Psoas muscle (tissue), 7 donors: ENCODE measurements at regions not wholly inside any gene's neighbourhood (a gene's known extent, or its start where the extent isn't known, plus 50 kb on each side); places are given as distances from the start of the nearest gene placed in this dataset.

Experiments
- ATAC-seq, 4 donors: fragments of 200-7000 bp; cut with Tn5 transposase; one replicate each; pipeline ENCODE4 v1.9.1; 2020; ENCODE audit warnings: moderate library complexity in 3 of 4, mild to moderate bottlenecking in 2 of 4
- DNase-seq, 2 donors: peaks; one replicate each; pipeline ENCODE4 v3.0.0-alpha.2; 2020
- H3K27ac ChIP-seq: fragments of 200-600 bp; one replicate; pipeline ENCODE4 v1.8.0; 2022
- H3K27me3 ChIP-seq, 3 donors: fragments of 200-600 bp in 1 of 3; one replicate each; pipeline versions ENCODE4 v1.6.1 to v1.8.0; 2013 to 2022; ENCODE audit warnings: low read length in 2 of 3, mild to moderate bottlenecking in 2 of 3, moderate library complexity in 1 of 3; ENCODE audit not compliant: insufficient read depth in 3 of 3
- H3K36me3 ChIP-seq, 2 donors: fragments of 200-600 bp in 1 of 2; one replicate each; pipeline versions ENCODE4 v1.6.1 to v1.8.0; 2013 to 2022; ENCODE audit warnings: low read depth in 1 of 2, mild to moderate bottlenecking in 1 of 2, moderate library complexity in 1 of 2; ENCODE audit not compliant: insufficient read depth in 1 of 2
- H3K4me1 ChIP-seq: fragments of 200-600 bp; one replicate; pipeline ENCODE4 v1.8.0; 2022
- H3K4me3 ChIP-seq: fragments of 200-600 bp; one replicate; pipeline ENCODE4 v1.8.0; 2022; ENCODE audit warnings: mild to moderate bottlenecking
- H3K9me3 ChIP-seq: fragments of 200-600 bp; one replicate; pipeline ENCODE4 v1.8.0; 2022
- WGBS, 3 donors: extraction: QIAGEN DNeasy Blood & Tissue Kit; methylation state at CpG; one replicate each; pipeline versions ENCODE4 v1.1.6 to v1.1.7; 2013; 5-methylcytosine and 5-hydroxymethylcytosine counted together
- intact Hi-C, 2 donors: fragments of 100-400 bp; cut with DNase I; formaldehyde crosslinking; loops; one replicate each; pipeline versions ENCODE4 v1.11.0 to v1.14.2; 2022
- TF ChIP-seq, protein P1 (sequence below): fragments of 200-600 bp; IDR thresholded peaks from one replicate; pipeline ENCODE4 v1.8.0; 2022; ENCODE audit warnings: antibody characterized with exemption
- donor health status: healthy with polysubstance abuse.
- donor health status: DM: no; HTN: no; CAD: no; lungs with moderate emphysema.
- donor health status: Bipolar disorder and iron deficiency.
- donor health status: healthy.
- donor health status: DM: yes; HTN: yes; CAD: no.
- donor health status: DM: no; HTN: no; CAD: no.
- donor health status: DM: yes; HTN: yes; CAD: no.

DNA sequence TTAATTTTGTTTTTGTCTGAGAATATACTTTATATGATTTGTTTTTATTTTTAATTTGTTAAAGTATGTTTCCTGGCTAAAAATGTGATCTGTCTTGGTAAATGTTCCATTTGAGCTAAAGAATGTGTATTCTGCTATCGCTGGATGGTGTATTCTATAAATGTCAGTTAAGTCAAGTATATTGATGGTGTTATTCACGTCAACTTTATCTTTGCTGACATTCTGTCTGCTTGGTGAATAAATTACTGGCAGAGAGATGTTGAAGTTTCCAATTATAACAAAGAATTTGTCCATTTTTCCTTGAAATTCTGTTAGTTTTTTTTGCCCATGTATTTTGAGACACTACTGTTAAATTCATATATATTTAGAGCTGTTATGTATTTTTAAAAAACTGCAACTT lies 1131.8 kb upstream of the GJE1 start:
- 84 to 95% (median 90%) methylated on average over 2 of the region's 2 CpGs for WGBS, 3 donors
- no peaks in the 10 kb centered on the region for H3K9me3 ChIP-seq
- no peaks in the 10 kb centered on the region for H3K36me3 ChIP-seq
- no peaks in the 10 kb centered on the region for H3K27me3 ChIP-seq
- no peak overlapping the region for H3K4me3 ChIP-seq
- no peak for DNase-seq
- no peak overlapping the region for H3K27ac ChIP-seq
- H3K4me1 ChIP-seq, result no peaks in the 10 kb centered on the region
- TF ChIP-seq, protein P1, sequence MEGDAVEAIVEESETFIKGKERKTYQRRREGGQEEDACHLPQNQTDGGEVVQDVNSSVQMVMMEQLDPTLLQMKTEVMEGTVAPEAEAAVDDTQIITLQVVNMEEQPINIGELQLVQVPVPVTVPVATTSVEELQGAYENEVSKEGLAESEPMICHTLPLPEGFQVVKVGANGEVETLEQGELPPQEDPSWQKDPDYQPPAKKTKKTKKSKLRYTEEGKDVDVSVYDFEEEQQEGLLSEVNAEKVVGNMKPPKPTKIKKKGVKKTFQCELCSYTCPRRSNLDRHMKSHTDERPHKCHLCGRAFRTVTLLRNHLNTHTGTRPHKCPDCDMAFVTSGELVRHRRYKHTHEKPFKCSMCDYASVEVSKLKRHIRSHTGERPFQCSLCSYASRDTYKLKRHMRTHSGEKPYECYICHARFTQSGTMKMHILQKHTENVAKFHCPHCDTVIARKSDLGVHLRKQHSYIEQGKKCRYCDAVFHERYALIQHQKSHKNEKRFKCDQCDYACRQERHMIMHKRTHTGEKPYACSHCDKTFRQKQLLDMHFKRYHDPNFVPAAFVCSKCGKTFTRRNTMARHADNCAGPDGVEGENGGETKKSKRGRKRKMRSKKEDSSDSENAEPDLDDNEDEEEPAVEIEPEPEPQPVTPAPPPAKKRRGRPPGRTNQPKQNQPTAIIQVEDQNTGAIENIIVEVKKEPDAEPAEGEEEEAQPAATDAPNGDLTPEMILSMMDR, result no peak
- intact Hi-C loops, result no loop called here
- ATAC-seq, result no peak

DNA sequence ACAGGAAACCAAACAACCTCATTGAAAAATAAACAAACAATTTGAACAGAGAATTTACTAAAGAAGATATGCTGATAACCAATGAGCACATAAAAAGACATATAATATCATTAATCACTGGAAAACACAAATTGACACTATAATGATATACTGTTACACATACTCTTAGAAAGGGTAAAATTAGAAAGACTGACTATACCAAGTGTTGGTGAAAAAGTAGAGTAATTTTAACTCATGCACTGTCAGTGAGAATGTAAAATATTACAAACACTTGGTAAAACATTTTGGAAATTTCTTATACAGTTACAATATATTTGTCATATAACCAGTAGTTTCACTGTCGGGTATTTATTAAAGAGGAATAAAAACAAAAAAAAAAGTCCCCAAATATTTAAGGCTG lies 1139.2 kb upstream of the GJE1 start:
- ATAC-seq, result no peak

DNA sequence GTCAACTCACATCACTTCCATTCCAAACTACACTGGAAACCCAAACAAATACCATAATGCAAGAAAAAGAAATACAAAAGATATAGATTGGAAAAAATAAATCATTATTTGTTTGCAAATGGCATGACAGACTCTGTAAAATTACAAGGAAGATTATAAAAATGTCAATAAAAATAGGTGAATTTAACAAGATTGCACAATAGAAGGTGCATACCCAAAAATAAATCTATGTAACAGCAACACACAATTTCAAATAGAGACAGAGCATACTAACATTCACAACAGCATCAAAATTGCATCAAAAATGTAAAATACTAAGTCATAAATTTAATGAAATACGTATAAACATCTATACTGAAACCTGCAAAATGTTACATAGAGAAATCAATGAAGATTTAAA lies 1140.0 kb upstream of the GJE1 start:
- intact Hi-C loops, result no loop called here
- Histone ChIP-seq H3K27me3 (no peaks in the 10 kb centered on the region), H3K4me3 (no peak overlapping the region), H3K27ac (no peak overlapping the region), H3K4me1 (peaks cover 1% of the 10 kb centered on the region), H3K36me3 (no peaks in the 10 kb centered on the region), H3K9me3 (peaks cover 13% of the 10 kb centered on the region)
- TF ChIP-seq, protein P1, result no peak
- WGBS, 3 donors, result 87 to 100% (median 96%) methylated on average over 1 of the region's 1 CpG
- ATAC-seq (no peak), DNase-seq (no peak)

More for the DNA sequence above, 1139.2 kb upstream of the GJE1 start:
- Histone ChIP-seq H3K4me3 (no peak overlapping the region), H3K36me3 (no peaks in the 10 kb centered on the region), H3K9me3 (peaks cover 13% of the 10 kb centered on the region), H3K27me3 (no peaks in the 10 kb centered on the region), H3K4me1 (no peaks in the 10 kb centered on the region), H3K27ac (no peak overlapping the region)
- TF ChIP-seq, protein P1, result no peak
- no peak for DNase-seq
- intact Hi-C loops, result no loop called here
- WGBS, 3 donors, result 97 to 100% (median 100%) methylated on average over 1 of the region's 1 CpG

DNA sequence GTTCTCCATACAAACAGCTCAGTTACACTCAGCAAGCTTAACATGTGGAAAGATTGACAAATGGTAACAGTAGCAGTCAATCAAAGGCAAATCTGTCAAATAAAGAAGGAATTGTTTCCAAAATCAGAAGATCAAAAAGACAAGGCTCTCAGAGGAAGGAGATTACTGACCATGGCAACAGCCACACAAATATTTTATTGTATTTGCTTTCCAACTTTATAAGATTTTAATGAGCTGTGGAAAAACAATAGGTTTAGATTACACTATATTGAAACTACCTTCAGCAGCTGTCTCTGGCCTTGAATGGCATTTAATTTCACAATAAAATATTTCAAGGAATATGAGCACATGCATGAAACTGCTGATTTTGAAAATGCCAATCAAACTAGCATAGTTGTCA lies 1143.9 kb upstream of the GJE1 start:
- no peaks in the 10 kb centered on the region for H3K27me3 ChIP-seq
- intact Hi-C loops, result no loop called here
- no peak overlapping the region for H3K4me3 ChIP-seq
- DNase-seq (no peak), ATAC-seq (no peak)
- TF ChIP-seq, protein P1, result no peak
- no peak overlapping the region for H3K27ac ChIP-seq
- H3K9me3 ChIP-seq, result peaks cover 6% of the 10 kb centered on the region
- H3K36me3 ChIP-seq, result no peaks in the 10 kb centered on the region
- H3K4me1 ChIP-seq, result peaks cover 18% of the 10 kb centered on the region

DNA sequence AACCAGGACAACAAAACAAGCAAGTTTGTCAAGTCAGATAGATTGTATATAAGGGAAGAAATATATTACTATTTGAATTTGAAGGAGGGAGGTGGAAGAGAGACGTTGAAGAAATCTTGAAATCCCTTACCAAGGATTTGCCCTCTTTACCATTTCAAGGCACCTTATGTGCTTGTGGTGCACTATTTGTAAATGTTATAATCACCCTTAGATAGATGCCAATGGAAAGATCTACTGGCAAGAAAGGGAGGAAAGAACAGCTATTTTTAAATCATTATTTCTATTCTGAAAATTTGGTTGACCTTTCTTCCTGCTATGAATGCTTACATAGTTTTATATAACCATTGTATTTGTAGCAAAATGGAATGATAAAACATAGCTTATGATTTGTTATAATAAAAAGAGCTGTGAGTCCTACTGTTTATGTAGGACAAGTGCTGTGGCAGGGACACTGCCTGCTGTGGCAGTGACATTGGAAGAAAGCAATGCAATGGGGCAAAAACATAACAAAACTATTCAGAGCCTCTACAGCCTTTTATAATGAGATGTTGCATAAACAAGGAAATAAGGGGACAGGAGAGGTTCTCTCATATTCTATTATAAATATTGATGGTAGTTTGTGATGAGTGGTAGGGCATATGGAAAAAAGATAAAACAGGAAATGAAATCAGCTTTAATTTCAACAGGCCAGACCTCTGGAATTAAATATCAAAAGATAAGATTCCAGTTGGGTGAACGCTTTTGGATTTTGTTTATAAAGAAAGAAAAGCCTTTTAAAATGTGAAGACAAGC lies 1145.2 kb upstream of the GJE1 start:
- TF ChIP-seq, protein P1, result no peak
- DNase-seq (no peak), ATAC-seq (no peak)
- Histone ChIP-seq H3K27ac (no peak overlapping the region), H3K9me3 (no peaks in the 10 kb centered on the region), H3K4me1 (peaks cover 18% of the 10 kb centered on the region), H3K4me3 (no peak overlapping the region), H3K27me3 (no peaks in the 10 kb centered on the region), H3K36me3 (no peaks in the 10 kb centered on the region)
- WGBS, 3 donors, result 35 to 45% (median 42%) methylated on average over 2 of the region's 2 CpGs
- intact Hi-C loops, result no loop called here
